GM19240 (cell line): ENCODE measurements at regions not wholly inside any gene's neighbourhood (a gene's known extent, or its start where the extent isn't known, plus 50 kb on each side); places are given as distances from the start of the nearest gene placed in this dataset.

ENCODE experiments used
- DNase-seq: peaks from one replicate; pipeline ENCODE4 v3.0.0; 2011; ENCODE audit warnings: low spot score; ENCODE audit not compliant: insufficient read length

GRCh38 chr1:97999320-97999719 lies 78.5 kb upstream of the DPYD start:
- no peak for DNase-seq

DNA sequence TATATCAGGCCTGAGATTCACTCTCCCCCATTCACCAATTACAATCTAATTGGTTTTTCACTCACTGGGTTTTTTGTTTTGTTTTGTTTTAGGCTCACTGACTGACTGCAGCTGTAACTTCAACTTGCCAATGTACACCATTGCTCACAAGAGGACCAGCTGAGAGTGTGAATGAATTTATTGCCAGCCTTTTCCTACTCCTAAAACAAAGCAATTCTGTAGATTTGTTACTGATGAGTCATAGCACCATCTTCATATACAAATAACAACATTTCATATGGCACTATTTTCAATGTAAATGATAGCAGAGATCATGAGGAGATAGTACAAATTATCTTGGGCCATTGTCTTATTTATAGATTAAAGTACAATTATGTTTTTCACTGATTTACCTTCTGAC lies 76.0 kb upstream of the DPYD start:
- DNase-seq, result no peak

GRCh38 chr1:97989094-97989680 lies 68.4 kb upstream of the DPYD start:
- no peak for DNase-seq

GRCh38 chr1:97986041-97987005 lies 65.5 kb upstream of the DPYD start:
- DNase-seq, result no peak

DNA sequence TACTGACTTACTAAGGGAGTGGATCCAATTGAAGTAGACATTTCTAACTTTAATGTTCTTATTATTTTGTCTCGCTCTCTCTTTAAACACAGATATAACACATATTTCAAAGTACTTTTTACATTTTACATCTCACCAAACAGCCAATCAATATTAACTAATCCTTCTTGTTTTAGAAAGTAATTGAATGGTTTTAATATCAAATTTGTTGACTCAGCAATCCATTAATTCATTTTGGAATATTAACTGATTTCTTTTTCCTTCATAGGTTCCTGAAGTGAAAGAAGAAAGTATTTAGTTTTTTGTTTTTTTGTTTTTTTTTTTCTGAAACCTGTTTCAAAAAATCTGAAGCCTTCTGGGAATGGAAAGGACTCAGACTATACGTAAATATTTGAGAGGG lies 62.3 kb upstream of the DPYD start:
- no peak for DNase-seq

DNA sequence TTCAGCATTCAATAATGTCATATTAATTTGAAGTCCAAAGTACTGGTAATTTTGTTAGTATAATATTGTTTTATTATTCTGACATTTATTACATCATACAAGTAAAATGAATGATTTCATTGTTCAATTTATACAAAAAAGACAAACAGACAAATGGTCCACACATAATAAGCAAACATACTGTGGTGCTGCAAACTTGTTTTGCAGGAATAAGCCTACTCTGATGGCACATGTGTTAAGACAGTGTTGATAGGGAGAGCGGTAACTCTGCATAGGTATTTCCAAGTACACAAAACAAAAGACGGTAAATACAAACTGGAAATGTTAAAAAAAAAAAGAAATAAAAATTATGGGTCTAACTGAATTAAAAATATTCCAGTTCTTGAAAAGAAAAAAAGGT lies 59.7 kb upstream of the DPYD start:
- no peak for DNase-seq

DNA sequence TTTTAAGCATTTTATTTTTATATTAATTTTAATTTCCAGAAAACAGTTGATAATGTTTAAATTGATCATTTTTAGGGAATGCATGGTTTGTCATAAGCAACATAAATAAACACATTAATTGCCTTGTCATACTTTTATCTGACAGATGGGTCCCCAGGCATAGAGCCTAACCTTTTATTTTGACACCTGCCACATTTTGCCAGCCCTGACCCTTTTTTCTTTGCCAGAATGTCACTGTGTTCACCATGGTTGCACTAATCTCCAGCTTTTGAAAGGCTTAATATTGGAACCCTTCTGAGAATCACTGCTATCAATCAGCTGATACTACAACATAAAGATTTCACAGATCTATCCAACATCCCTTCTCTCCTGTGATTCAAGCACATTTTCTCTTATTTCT lies 56.0 kb upstream of the DPYD start:
- DNase-seq, result no peak
